HL-60 (cell line): ENCODE measurements at regions not wholly inside any gene's neighbourhood (a gene's known extent, or its start where the extent isn't known, plus 50 kb on each side); places are given as distances from the start of the nearest gene placed in this dataset.

Source experiments
- DNase-seq, 2 experiments: peaks; one replicate each; pipeline ENCODE4 v3.0.0-alpha.2; 2010 to 2020; ENCODE audit warnings: low read depth in 1 of 2, low spot score in 1 of 2
- H3K27ac ChIP-seq: fragments of 250-450 bp; sonication (Bioruptor Pico); replicated peaks from 2 replicates; pipeline ENCODE4 v1.5.1; 2020; ENCODE audit warnings: mild to moderate bottlenecking, moderate library complexity
- H3K27me3 ChIP-seq: fragments of 250-450 bp; sonication (Bioruptor Pico); 2 replicates; pipeline ENCODE4 v1.5.1; 2021; ENCODE audit warnings: mild to moderate bottlenecking, moderate library complexity; ENCODE audit not compliant: insufficient read depth, poor library complexity, severe bottlenecking
- H3K4me3 ChIP-seq: replicated peaks from 2 replicates; pipeline ENCODE4 v1.5.1; 2011; ENCODE audit warnings: mild to moderate bottlenecking, control low read depth, low read length; ENCODE audit not compliant: insufficient read depth
- CTCF ChIP-seq: IDR thresholded peaks from one replicate; pipeline ENCODE4 v1.5.1; 2011; ENCODE audit warnings: low read length, control low read depth, inconsistent platforms; ENCODE audit not compliant: insufficient read depth
- GABPA ChIP-seq: IDR thresholded peaks from 2 replicates; pipeline ENCODE4 v1.6.1; 2012; ENCODE audit warnings: low read depth
- POLR2AphosphoS5 ChIP-seq: IDR thresholded peaks from 2 replicates; pipeline ENCODE4 v1.6.1; 2012; ENCODE audit warnings: low read depth
- REST ChIP-seq: IDR thresholded peaks from 2 replicates; pipeline ENCODE4 v1.6.1; 2012; ENCODE audit warnings: low read depth; ENCODE audit not compliant: insufficient replicate concordance
- SPI1 ChIP-seq: IDR thresholded peaks from 2 replicates; pipeline ENCODE4 v1.6.1; 2012; ENCODE audit warnings: low read depth, mild to moderate bottlenecking, borderline replicate concordance

- no peak for DNase-seq
- H3K4me3 ChIP-seq: no peak overlapping the region
- H3K27me3 ChIP-seq: peaks cover 8% of the 10 kb centered on the region
- H3K27ac ChIP-seq: no peak overlapping the region
- TF ChIP-seq GABPA: no peak
- no peak for TF ChIP-seq POLR2AphosphoS5
- TF ChIP-seq CTCF: no peak
- no peak for TF ChIP-seq REST
- TF ChIP-seq SPI1: no peak
Measured at GRCh38 chr3:197438906-197439305, 116.9 kb downstream of the BDH1 start.

GRCh38 chr3:197435426-197435825 lies 120.3 kb downstream of the BDH1 start:
- H3K27ac ChIP-seq: no peak overlapping the region
- H3K27me3 ChIP-seq: peaks cover 19% of the 10 kb centered on the region
- TF ChIP-seq GABPA: no peak
- no peak for TF ChIP-seq REST
- TF ChIP-seq SPI1: no peak
- no peak for TF ChIP-seq CTCF
- no peak for TF ChIP-seq POLR2AphosphoS5
- no peak overlapping the region for H3K4me3 ChIP-seq
- DNase-seq: no peak

GRCh38 chr3:197434830-197435229 lies 120.9 kb downstream of the BDH1 start:
- H3K4me3 ChIP-seq: no peak overlapping the region
- peaks cover 20% of the 10 kb centered on the region for H3K27me3 ChIP-seq
- no peak for TF ChIP-seq CTCF
- no peak for TF ChIP-seq GABPA
- no peak for TF ChIP-seq SPI1
- no peak for TF ChIP-seq POLR2AphosphoS5
- TF ChIP-seq REST: no peak
- no peak for DNase-seq
- no peak overlapping the region for H3K27ac ChIP-seq
